Mesendoderm (in vitro differentiated cells): ENCODE measurements at regions not wholly inside any gene's neighbourhood (a gene's known extent, or its start where the extent isn't known, plus 50 kb on each side); places are given as distances from the start of the nearest gene placed in this dataset.
"Not testable (repeated sequence)": the region's sequence is repeated elsewhere in the genome, so short reads cannot be mapped to it uniquely, and the experiment has no call there.

Experiments
- DNase-seq: peaks from one replicate; pipeline ENCODE4 v3.0.0; 2013
- H2AK5ac ChIP-seq: 2 replicates; pipeline ENCODE4 v1.6.1; 2013; ENCODE audit warnings: low read length, inconsistent platforms
- H2BK120ac ChIP-seq: 2 replicates; pipeline ENCODE4 v1.6.1; 2013; ENCODE audit warnings: low read depth, mild to moderate bottlenecking, low read length, moderate library complexity, mixed read lengths
- H2BK15ac ChIP-seq: replicated peaks from 2 replicates; pipeline ENCODE4 v1.6.1; 2013; ENCODE audit warnings: low read depth, mild to moderate bottlenecking, moderate library complexity
- H2BK5ac ChIP-seq: 2 replicates; pipeline ENCODE4 v1.6.1; 2013; ENCODE audit warnings: low read length, inconsistent platforms
- H3K18ac ChIP-seq: 2 replicates; pipeline ENCODE4 v1.6.1; 2013; ENCODE audit warnings: mild to moderate bottlenecking, low read length, mixed read lengths
- H3K23ac ChIP-seq: one replicate; pipeline ENCODE4 v1.6.1; 2013; ENCODE audit warnings: low read length
- H3K27ac ChIP-seq: 2 replicates; pipeline ENCODE4 v1.5.1; 2013; ENCODE audit warnings: low read depth, mild to moderate bottlenecking, inconsistent platforms, low read length, moderate library complexity
- H3K27me3 ChIP-seq: 2 replicates; pipeline ENCODE4 v1.6.1; 2013; ENCODE audit warnings: low read length, control low read depth, mild to moderate bottlenecking, inconsistent platforms; ENCODE audit not compliant: insufficient read depth, poor library complexity
- H3K36me3 ChIP-seq: 2 replicates; pipeline ENCODE4 v1.6.1; 2013; ENCODE audit warnings: low read length, inconsistent platforms; ENCODE audit not compliant: control insufficient read depth, insufficient read depth
- H3K4ac ChIP-seq: one replicate; pipeline ENCODE4 v1.6.1; 2013; ENCODE audit warnings: low read depth, mild to moderate bottlenecking, low read length, moderate library complexity
- H3K4me1 ChIP-seq: 2 replicates; pipeline ENCODE4 v1.6.1; 2013; ENCODE audit warnings: low read depth, low read length, inconsistent platforms; ENCODE audit not compliant: control insufficient read depth
- H3K4me2 ChIP-seq: 2 replicates; pipeline ENCODE4 v1.6.1; 2013; ENCODE audit warnings: low read length
- H3K4me3 ChIP-seq: 2 replicates; pipeline ENCODE4 v1.5.1; 2013; ENCODE audit warnings: mild to moderate bottlenecking, low read length
- H3K56ac ChIP-seq: one replicate; pipeline ENCODE4 v1.6.1; 2013; ENCODE audit warnings: low read length
- H3K79me1 ChIP-seq: 2 replicates; pipeline ENCODE4 v1.6.1; 2013; ENCODE audit warnings: low read length, inconsistent platforms
- H3K79me2 ChIP-seq: 2 replicates; pipeline ENCODE4 v1.6.1; 2013; ENCODE audit warnings: mild to moderate bottlenecking, low read length; ENCODE audit not compliant: control insufficient read depth, insufficient read depth
- H3K9ac ChIP-seq: 2 replicates; pipeline ENCODE4 v1.6.1; 2013; ENCODE audit warnings: low read length, inconsistent platforms
- H4K5ac ChIP-seq: one replicate; pipeline ENCODE4 v1.6.1; 2013; ENCODE audit warnings: low read length
- H4K8ac ChIP-seq: one replicate; pipeline ENCODE4 v1.6.1; 2013; ENCODE audit warnings: low read depth, mild to moderate bottlenecking, control low read depth, low read length, moderate library complexity
- WGBS: extraction: QIAGEN DNeasy Blood & Tissue Kit; methylation state at CpG from one replicate; pipeline ENCODE4 v1.1.7; 2013; ENCODE audit warnings: low lambda C conversion rate, missing lambda C conversion rate; ENCODE audit not compliant: insufficient coverage; ENCODE audit errors: extremely low coverage; 5-methylcytosine and 5-hydroxymethylcytosine counted together

DNA sequence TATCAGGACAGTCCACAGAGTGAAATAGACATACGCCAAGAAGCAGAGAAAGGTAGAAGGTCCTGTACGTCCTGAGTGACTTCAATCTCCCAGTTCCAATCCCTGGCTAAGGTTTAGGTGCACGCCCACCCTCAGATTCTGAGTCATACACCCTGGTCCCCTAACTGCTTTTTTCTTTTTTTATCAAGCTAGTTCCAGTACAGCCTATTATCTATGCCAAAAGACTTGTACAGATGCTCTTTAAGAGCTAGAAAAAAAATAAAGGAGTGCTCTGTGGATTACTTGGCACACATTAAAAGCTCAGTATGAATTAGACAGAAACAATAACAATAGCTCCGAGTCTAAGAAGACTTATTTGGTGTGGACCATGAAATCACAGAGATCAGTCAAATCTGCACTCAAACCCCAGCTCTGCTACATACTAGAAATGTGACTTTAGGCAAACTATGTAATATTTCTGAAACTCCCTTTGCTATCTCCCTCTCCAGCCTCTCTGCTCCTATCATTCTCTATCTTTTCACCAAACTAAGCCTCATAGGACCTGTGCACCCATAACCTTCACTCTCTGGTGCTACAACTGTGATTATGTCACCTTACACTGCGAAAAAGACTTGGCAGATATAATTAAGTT, 168.8 kb upstream of the KCTD7 start:
- not testable (repeated sequence) for H3K4me1 ChIP-seq, H3K56ac ChIP-seq, H3K27me3 ChIP-seq

DNA sequence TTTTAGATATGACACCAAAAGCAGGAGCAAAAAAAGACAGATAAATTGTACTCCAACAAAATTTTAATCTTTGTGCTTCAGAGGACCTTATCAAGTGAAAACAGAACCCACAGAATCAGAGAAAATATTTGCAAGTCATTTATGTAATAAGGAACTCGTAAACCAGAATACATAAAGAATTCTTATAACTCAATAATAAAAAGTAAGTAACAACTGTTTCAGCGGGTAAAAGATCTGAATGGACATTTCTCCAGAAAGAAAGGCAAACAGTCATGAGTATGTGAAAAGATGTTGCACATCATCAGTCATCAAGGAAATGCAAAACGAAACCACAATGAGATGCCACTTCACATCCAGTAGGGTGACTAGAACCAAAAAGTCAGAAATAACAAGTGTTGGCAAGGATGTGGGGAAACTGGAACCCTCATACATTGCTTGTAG, 167.7 kb upstream of the KCTD7 start:
- Histone ChIP-seq H3K9ac (no peak overlapping the region), H2BK120ac (no peak overlapping the region), H3K4me3 (no peak overlapping the region), H4K8ac (no peak overlapping the region), H2BK5ac (no peak overlapping the region), H3K27me3 (no peaks in the 10 kb centered on the region), H3K23ac (no peak overlapping the region), H2BK15ac (no peak overlapping the region), H3K36me3 (no peaks in the 10 kb centered on the region), H3K79me1 (no peaks in the 10 kb centered on the region), H3K56ac (no peak overlapping the region), H3K18ac (no peak overlapping the region), H3K79me2 (no peaks in the 10 kb centered on the region), H4K5ac (no peak overlapping the region), H3K4me1 (no peaks in the 10 kb centered on the region), H3K4ac (no peak overlapping the region), H3K4me2 (no peak overlapping the region), H3K27ac (no peak overlapping the region), H2AK5ac (no peak overlapping the region)
- DNase-seq, result no peak
- no CpG with 5 or more reads among the region's 3 CpGs for WGBS

More for the DNA sequence above, 168.8 kb upstream of the KCTD7 start:
- H4K5ac ChIP-seq, H3K36me3 ChIP-seq, H3K27ac ChIP-seq, H3K18ac ChIP-seq, DNase-seq, H3K4me2 ChIP-seq, H2AK5ac ChIP-seq, H2BK120ac ChIP-seq, H3K79me2 ChIP-seq, H3K4ac ChIP-seq, H3K23ac ChIP-seq, H3K9ac ChIP-seq, H2BK5ac ChIP-seq, H3K79me1 ChIP-seq, H3K4me3 ChIP-seq, H2BK15ac ChIP-seq, H4K8ac ChIP-seq: not testable (repeated sequence)
- no CpG with 5 or more reads among the region's 5 CpGs for WGBS

DNA sequence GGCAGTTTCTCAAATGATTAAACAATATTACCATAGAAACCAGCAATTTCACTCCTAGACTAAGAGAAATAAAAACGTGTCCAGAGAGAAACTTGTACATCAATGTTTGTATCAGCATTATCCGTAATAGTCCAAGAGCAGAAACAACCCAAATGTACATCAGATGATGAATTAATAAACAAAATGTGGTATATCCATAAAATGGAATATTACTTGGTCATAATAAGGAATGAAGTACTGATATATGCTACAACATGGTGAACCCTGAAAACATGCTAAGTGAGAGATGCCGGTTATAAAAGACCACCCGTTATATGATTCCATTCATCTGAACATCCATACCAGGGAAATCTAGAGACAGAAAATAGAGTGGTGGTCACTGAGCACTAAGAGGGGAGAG, 167.3 kb upstream of the KCTD7 start:
- DNase-seq, result not testable (repeated sequence)
- no CpG with 5 or more reads among the region's 4 CpGs for WGBS

DNA sequence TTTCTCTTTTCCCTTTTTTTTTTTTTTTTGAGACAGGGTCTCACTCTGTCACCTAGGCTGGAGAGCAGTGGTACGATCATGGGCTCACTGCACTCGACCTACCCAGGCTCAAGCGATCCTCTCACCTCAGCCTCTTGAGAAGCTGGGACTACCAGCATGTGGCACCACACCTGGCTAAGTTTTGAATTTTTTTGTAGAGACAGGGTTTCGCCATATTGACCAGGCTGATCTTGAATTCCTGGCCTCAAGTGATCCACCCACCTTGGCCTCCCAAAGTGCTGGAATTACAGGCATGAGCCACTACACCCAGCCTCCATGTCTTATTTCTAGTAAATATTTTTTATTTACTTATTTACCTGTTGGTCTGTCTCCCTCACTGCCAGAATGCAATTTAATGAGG, 165.8 kb upstream of the KCTD7 start:
- WGBS, result no CpG with 5 or more reads among the region's 4 CpGs
- not testable (repeated sequence) for H2AK5ac ChIP-seq, H3K4me2 ChIP-seq, H4K8ac ChIP-seq, H3K4me3 ChIP-seq, DNase-seq, H3K4me1 ChIP-seq, H3K27me3 ChIP-seq, H2BK15ac ChIP-seq, H4K5ac ChIP-seq, H3K23ac ChIP-seq, H2BK120ac ChIP-seq, H3K79me2 ChIP-seq, H3K4ac ChIP-seq, H3K36me3 ChIP-seq, H3K27ac ChIP-seq, H2BK5ac ChIP-seq, H3K9ac ChIP-seq, H3K79me1 ChIP-seq, H3K18ac ChIP-seq, H3K56ac ChIP-seq

More for the DNA sequence above, 167.3 kb upstream of the KCTD7 start:
- H3K27ac ChIP-seq, H3K79me1 ChIP-seq, H3K27me3 ChIP-seq, H4K5ac ChIP-seq, H3K18ac ChIP-seq, H3K4me3 ChIP-seq, H4K8ac ChIP-seq, H2AK5ac ChIP-seq, H3K23ac ChIP-seq, H3K56ac ChIP-seq, H3K4me1 ChIP-seq, H3K4ac ChIP-seq, H3K79me2 ChIP-seq, H2BK120ac ChIP-seq, H3K4me2 ChIP-seq, H3K36me3 ChIP-seq, H2BK5ac ChIP-seq, H2BK15ac ChIP-seq, H3K9ac ChIP-seq: not testable (repeated sequence)

DNA sequence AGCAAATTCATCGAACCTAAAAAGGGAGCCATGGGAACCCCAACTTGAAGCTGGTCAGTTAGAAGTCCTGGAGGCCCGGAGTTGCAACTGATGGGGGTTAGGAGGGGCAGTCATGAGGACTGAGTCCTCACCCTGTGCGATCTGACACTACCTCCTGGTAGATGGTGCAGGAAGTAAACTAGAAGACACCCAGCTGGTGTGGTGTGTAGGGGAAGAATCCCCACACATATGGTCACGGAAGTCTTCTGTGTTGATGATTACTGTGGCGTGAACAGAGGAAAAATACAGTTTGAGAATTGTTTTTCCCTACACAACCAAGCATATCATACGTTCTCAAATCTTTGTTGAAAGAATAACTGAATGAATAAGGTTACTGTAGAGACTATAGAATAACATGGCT, 164.6 kb upstream of the KCTD7 start:
- no peak overlapping the region for H3K18ac ChIP-seq
- H3K36me3 ChIP-seq, result no peaks in the 10 kb centered on the region
- no CpG with 5 or more reads among the region's 6 CpGs for WGBS

DNA sequence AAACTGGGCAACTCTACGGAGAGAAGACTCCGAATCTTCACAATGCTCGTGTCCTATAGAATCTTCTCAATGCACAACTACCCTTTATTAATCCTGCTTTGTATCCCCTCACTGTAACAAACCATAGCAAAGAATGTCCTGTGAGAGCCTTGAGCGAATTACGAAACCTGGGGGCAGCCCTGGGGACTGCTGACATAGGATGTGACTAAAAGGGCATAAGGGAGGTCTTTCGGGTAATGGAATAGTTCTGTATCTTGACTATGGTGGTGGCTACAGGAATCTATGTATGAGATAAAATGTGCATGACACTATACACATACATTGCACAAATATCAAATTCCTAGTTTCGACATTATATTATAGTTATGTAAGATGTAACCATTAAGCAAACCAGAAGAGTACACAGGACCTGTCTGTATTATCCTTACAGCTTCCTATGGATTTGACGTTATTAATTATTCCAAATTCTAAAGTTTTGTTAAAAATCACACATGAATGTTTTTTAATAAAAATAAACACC, 162.5 kb upstream of the KCTD7 start:
- H3K36me3 ChIP-seq, result no peaks in the 10 kb centered on the region
- H2BK120ac ChIP-seq, result no peak overlapping the region
- no peak overlapping the region for H3K27ac ChIP-seq
- no peak overlapping the region for H3K4me3 ChIP-seq
- H3K79me1 ChIP-seq, result no peaks in the 10 kb centered on the region
- no peak overlapping the region for H3K18ac ChIP-seq
- no peak overlapping the region for H3K4ac ChIP-seq
- no peak overlapping the region for H2BK15ac ChIP-seq
- no peak overlapping the region for H3K23ac ChIP-seq
- no CpG with 5 or more reads among the region's 8 CpGs for WGBS
- no peaks in the 10 kb centered on the region for H3K4me1 ChIP-seq
- H3K79me2 ChIP-seq, result no peaks in the 10 kb centered on the region
- no peak overlapping the region for H3K4me2 ChIP-seq
- H3K27me3 ChIP-seq, result no peaks in the 10 kb centered on the region
- H3K56ac ChIP-seq, result no peak overlapping the region
- no peak overlapping the region for H4K8ac ChIP-seq
- H2BK5ac ChIP-seq, result no peak overlapping the region
- no peak overlapping the region for H4K5ac ChIP-seq
- DNase-seq, result no peak
- no peak overlapping the region for H2AK5ac ChIP-seq
- H3K9ac ChIP-seq, result no peak overlapping the region

More for the DNA sequence above, 164.6 kb upstream of the KCTD7 start:
- H3K56ac ChIP-seq, result no peak overlapping the region
- no peak overlapping the region for H4K5ac ChIP-seq
- no peak overlapping the region for H3K4ac ChIP-seq
- H4K8ac ChIP-seq, result no peak overlapping the region
- no peak overlapping the region for H2AK5ac ChIP-seq
- no peak overlapping the region for H3K27ac ChIP-seq
- no peak for DNase-seq
- H2BK120ac ChIP-seq, result no peak overlapping the region
- no peak overlapping the region for H2BK5ac ChIP-seq
- no peak overlapping the region for H3K4me3 ChIP-seq
- H3K79me2 ChIP-seq, result no peaks in the 10 kb centered on the region
- H3K4me2 ChIP-seq, result no peak overlapping the region
- no peaks in the 10 kb centered on the region for H3K79me1 ChIP-seq
- no peak overlapping the region for H2BK15ac ChIP-seq
- H3K9ac ChIP-seq, result no peak overlapping the region
- H3K23ac ChIP-seq, result no peak overlapping the region
- H3K4me1 ChIP-seq, result no peaks in the 10 kb centered on the region
- no peaks in the 10 kb centered on the region for H3K27me3 ChIP-seq
